ENCODE measurements at regions not wholly inside any gene's neighbourhood (a gene's known extent, or its start where the extent isn't known, plus 50 kb on each side); places are given as distances from the start of the nearest gene placed in this dataset.
"Not testable (repeated sequence)": the region's sequence is repeated elsewhere in the genome, so short reads cannot be mapped to it uniquely, and the experiment has no call there.

DNA sequence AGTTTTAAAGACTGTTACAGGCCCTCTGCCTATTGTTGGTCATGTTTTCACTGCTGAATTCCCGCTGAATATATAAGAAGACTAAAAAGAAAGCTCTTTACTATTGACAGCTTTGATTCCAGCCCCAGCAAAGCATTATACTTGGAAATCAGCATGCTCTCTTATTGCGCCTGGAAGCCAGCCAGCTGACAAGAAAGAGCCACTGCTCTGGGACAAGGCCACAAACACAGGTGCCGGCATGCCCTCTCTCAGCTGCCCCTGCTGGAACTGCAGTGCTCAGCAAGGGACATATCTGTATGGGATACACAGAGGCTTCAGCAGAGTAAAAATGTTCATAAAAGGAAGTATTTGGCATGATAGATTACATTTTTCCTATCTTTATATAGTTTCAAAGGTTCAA lies 523.9 kb downstream of the ADRA2A start:
- DNase-seq (ENCODE audit: low read depth) = no peak
- H3K4me3 ChIP-seq (ENCODE audit: low read depth, low read length) = no peak overlapping the region
- TF ChIP-seq, protein P1, sequence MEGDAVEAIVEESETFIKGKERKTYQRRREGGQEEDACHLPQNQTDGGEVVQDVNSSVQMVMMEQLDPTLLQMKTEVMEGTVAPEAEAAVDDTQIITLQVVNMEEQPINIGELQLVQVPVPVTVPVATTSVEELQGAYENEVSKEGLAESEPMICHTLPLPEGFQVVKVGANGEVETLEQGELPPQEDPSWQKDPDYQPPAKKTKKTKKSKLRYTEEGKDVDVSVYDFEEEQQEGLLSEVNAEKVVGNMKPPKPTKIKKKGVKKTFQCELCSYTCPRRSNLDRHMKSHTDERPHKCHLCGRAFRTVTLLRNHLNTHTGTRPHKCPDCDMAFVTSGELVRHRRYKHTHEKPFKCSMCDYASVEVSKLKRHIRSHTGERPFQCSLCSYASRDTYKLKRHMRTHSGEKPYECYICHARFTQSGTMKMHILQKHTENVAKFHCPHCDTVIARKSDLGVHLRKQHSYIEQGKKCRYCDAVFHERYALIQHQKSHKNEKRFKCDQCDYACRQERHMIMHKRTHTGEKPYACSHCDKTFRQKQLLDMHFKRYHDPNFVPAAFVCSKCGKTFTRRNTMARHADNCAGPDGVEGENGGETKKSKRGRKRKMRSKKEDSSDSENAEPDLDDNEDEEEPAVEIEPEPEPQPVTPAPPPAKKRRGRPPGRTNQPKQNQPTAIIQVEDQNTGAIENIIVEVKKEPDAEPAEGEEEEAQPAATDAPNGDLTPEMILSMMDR (IDR thresholded peaks at IDR 0.05; ENCODE audit: low read depth, low read length, missing control alignments) = no peak

DNA sequence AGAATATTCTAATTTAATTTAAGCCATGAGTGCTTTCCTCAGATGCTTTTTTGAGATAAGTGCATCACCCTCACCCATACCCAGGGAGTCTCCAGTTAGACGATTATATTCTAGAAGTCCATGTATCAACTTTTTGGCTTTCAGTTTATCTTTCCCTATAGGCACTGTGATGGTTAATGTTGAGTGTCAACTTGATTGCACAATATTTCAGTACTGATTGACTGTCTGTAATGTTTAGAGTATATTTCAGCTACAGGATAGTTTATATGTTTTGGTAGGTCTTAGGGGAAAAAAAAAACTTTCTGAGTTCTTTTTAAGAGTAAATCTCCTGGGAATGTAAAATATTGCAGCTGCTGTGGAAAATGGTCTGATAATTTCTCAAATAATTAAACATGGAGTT lies 535.4 kb downstream of the ADRA2A start:
- H3K4me3 ChIP-seq (ENCODE audit: low read depth, low read length) = no peak overlapping the region
- DNase-seq (ENCODE audit: low read depth) = no peak
- TF ChIP-seq, protein P1 (IDR thresholded peaks at IDR 0.05; ENCODE audit: low read depth, low read length, missing control alignments) = no peak

DNA sequence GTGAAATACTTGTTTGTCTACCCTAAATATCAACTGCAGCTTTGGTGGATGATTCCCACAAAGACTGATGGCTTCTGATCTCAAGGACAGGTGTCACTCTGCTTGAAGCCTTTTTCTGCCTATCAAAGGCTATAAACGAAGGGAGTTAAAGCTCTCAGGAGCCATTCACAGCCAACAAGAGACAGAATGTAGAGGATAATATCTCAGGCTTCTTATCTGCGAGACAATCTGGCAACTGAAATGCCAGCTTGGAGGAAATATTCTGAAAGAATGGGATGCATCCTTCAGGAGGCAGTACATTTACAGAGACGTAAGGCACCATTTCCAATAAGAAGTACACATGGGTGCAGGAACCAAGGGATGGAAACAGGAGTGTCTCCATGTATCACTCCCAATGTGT lies 549.4 kb downstream of the GPAM start:
- DNase-seq (ENCODE audit: low read depth) = no peak
- TF ChIP-seq, protein P1 (IDR thresholded peaks at IDR 0.05; ENCODE audit: low read depth, low read length, missing control alignments) = no peak
- H3K4me3 ChIP-seq (ENCODE audit: low read depth, low read length) = no peak overlapping the region

DNA sequence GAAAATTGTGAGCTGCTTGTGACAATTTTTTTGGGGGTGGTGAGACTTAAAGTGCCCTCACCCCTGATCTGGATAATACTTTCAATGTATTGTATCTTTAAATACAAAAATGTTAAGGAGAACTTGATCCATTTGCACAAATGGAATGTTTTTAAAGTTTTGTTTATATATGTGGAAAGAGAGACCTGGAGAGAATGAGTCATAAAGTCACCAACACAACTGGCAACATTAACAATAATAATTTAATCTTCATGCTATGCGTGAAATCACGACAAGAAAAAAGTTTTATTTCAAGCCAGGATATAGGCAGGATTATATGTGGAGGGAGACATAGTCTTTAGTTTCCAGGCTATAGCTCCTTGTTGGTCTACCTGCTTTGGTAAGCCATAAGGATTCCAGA lies 537.5 kb downstream of the GPAM start:
- DNase-seq (ENCODE audit: low read depth) = no peak
- H3K4me3 ChIP-seq (ENCODE audit: low read depth, low read length) = no peak overlapping the region
- TF ChIP-seq, protein P1 (IDR thresholded peaks at IDR 0.05; ENCODE audit: low read depth, low read length, missing control alignments) = no peak

DNA sequence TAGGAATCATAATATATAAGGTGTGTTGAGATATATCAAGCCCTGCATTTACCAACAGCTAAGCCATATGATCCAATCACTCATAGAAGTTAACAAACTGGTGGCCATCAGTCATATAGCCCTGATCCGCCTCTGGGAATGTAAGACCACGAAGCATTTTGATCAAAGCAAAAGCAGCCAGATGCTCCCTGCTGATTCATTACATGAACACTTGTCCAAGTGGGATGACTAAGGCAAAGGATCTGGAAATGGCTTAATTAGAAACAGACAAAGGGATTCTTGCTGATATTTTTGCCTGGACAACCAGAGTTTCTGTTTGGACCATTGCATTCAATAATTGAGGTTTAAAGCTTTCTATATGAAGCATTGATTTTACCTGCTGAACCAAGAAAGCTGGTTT lies 535.5 kb downstream of the GPAM start:
- no peak for DNase-seq (ENCODE audit: low read depth)
- H3K4me3 ChIP-seq (ENCODE audit: low read depth, low read length) = no peak overlapping the region
- TF ChIP-seq, protein P1 (IDR thresholded peaks at IDR 0.05; ENCODE audit: low read depth, low read length, missing control alignments) = no peak

DNA sequence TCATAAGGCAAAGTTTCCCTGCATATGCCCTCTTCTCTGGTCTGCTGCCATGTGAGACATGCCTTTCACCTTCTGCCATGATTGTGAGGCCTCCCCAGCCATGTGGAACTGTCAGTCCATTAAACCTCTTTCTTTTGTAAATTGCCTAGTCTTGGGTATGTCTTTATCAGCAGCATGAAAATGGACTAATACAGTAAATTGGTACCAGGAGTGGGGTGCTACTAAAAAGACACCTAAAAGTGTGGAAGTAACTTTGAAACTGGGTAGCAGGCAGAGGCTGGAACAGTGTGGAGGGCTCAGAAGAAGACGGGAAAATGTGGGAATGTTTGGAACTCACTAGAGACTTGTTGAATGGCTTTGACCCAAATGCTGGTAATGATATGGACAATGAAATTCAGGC lies 534.5 kb downstream of the GPAM start:
- H3K4me3 ChIP-seq (ENCODE audit: low read depth, low read length); DNase-seq (ENCODE audit: low read depth): not testable (repeated sequence)

DNA sequence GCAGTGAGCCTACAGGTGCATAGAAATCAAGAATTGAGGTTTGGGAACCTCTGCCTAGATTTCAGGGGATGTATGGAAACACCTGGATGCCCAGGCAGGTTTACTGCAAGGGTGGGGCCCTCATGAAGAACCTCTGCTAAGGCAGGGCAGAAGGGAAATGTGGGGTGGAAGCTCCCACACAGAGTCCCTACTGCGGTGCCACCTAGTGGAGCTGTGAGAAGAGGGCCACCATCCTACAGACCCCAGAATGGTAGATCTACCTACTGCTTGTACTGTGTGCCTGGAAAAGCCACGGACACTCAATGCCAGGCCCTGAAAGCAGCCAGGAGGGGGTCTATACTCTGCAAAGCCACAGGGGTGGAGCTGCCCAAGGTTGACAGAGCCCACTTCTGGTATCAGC lies 533.5 kb downstream of the GPAM start:
- no peak for DNase-seq (ENCODE audit: low read depth)
- H3K4me3 ChIP-seq (ENCODE audit: low read depth, low read length) = no peak overlapping the region
- TF ChIP-seq, protein P1 (IDR thresholded peaks at IDR 0.05; ENCODE audit: low read depth, low read length, missing control alignments) = peak; percentile 36

DNA sequence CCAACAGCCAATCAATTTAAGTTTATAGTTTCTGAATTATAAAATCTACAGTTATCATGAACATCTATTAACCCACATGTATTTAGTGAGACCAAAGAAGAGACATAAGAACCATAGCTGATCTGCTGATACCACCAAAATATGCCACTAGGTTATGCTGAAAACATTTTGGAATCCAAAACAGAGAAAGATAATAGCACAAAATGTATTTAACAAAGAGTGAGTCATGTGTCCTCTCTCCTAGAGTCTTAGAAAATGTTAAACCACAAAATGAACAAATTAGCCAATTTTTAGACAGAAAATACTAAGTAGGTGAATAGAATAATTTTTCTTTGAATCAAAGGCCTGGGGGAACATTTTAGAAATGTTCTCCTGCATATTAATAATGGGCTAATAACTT lies 527.5 kb downstream of the GPAM start:
- no peak for DNase-seq (ENCODE audit: low read depth)
- TF ChIP-seq, protein P1 (IDR thresholded peaks at IDR 0.05; ENCODE audit: low read depth, low read length, missing control alignments) = no peak
- H3K4me3 ChIP-seq (ENCODE audit: low read depth, low read length) = no peak overlapping the region

Measured in GM12864 (cell line).